ENCODE measurements at regions not wholly inside any gene's neighbourhood (a gene's known extent, or its start where the extent isn't known, plus 50 kb on each side); places are given as distances from the start of the nearest gene placed in this dataset.

DNA sequence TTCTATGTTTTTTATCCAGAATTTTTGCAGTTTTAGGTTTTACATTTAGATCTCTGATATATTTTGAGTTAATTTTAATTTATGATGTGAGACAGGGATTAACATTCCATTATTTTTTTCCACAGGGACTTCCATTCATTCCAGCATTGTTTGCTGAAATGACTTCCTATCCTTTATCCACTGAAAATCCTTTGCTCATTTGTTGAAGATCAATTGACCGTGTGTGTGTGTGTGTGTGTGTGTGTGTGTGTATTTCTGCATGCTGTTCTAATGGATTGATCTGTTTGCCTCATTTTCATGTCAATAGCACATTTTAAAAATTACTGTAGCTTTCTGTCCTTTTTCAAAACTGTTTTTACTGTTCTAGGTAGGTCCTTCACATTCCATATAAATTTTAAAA is 480.3 kb downstream of the DSC3 start:
- no peak for DNase-seq (ENCODE audit: low read depth in 3 of 3, low spot score in 2 of 3)

DNA sequence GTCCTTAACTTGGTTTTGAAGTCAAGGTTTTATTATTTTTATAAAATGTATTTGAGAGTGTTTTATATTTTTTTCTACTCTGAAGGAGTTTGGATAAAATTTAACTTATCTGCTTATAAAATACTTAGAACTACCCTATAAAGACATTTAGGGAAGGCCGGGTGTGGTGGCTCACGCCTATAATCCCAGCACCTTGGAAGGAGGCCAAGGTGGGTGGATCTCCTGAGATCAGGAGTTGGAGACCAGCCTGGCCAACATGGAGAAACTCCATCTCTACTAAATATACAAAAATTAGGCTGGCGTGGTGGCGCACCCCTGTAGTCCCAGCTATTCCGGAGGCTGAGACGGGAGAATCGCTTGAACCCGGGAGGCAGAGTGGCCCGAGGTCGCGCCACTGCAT is 486.4 kb downstream of the DSC3 start:
- DNase-seq (ENCODE audit: low read depth in 3 of 3, low spot score in 2 of 3) = no peak

DNA sequence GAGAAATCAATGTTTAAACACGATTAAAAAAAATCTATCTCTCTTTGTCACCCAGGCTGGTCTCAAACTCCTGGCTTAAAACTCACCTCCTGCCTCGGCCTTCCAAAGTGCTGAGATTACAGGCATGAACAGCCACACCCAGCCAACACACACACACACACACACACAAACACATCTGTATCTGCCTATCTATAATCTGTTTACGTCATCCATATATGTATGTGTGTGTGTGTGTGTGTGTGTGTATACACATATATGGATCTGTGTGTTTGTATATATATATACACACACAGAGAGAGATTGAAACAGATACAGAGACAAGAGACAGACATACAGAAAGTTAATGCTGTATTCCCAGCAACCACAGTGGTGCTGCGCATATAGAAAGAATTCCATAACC is 497.1 kb downstream of the DSC3 start:
- no peak for DNase-seq (ENCODE audit: low read depth in 3 of 3, low spot score in 2 of 3)

DNA sequence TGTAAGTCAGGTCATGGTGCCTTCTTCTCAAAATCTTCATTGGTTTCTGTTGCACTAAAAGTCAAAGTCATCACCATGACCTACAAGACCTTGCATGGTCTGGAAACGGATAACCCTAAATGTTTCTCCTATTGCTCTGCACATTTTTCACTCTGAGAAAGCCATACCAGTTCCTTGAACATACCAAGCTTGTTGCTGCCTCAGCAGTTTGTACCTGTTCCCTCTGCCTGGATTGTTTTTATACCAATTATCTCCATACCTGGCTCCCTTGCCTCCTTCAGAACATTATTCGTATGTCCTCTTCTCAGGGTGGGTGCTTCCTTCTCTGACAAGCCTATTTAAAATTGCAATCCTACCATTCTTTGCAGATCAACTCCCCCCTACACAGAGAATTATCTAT is 498.4 kb downstream of the DSC3 start:
- no peak for DNase-seq (ENCODE audit: low read depth in 3 of 3, low spot score in 2 of 3)

DNA sequence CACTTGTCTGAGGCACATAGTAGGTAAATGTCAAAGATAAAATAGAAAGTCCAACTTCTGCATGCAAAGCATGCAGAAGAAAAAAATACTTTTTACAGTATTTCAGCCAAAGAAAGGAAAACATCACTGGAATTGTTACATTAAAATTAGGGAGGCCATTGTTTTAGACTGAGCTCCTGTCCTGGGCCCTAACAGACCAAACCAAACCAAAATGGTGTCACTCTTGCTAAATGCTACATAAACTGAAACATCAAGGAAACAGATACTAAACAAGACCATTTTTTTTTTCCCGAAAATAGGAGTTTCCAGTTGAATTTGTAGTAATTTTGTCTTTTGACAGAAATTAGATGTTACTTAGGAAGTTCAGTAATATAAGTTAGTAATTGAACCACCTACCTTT is 508.8 kb downstream of the DSC3 start:
- DNase-seq (ENCODE audit: low read depth in 3 of 3, low spot score in 2 of 3) = no peak

DNA sequence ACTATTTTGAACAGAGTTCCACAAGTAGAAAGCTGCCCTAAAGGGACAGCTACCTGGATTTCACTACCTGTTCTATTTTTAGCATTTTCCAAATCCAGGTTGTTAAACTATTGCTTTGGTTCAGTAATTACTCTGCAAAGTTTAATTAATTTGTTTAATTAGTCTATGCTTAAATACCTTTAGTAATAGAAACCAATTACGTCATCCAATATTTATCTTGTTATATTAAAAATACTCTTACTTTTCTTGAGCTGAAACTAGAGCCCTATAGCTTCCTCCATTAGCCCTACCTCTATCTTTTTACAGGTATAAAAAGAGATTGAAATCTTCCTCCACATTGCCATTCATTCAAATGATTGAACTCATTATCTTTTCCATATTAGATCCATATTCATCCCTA is 514.6 kb downstream of the DSC3 start:
- no peak for DNase-seq (ENCODE audit: low read depth in 3 of 3, low spot score in 2 of 3)

DNA sequence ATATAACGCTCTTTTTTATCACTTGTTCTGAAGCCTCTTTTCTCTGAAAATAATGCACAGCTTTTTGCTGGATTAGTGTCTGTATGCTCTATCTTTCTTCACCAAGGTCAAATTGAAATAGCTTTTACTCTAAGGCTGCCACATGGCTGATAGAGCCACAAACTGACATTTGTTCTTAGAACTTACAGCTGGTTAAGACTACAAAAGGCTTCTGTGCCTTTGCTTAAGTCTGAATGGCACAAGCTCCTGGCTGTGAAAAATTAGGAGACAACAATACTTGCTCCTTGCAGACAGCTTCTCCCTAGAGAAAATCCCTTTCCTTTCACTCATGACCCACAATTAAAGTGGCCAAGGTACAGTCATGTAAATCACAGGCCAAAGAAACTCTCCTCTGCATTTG is 515.3 kb downstream of the DSC3 start:
- no peak for DNase-seq (ENCODE audit: low read depth in 3 of 3, low spot score in 2 of 3)

DNA sequence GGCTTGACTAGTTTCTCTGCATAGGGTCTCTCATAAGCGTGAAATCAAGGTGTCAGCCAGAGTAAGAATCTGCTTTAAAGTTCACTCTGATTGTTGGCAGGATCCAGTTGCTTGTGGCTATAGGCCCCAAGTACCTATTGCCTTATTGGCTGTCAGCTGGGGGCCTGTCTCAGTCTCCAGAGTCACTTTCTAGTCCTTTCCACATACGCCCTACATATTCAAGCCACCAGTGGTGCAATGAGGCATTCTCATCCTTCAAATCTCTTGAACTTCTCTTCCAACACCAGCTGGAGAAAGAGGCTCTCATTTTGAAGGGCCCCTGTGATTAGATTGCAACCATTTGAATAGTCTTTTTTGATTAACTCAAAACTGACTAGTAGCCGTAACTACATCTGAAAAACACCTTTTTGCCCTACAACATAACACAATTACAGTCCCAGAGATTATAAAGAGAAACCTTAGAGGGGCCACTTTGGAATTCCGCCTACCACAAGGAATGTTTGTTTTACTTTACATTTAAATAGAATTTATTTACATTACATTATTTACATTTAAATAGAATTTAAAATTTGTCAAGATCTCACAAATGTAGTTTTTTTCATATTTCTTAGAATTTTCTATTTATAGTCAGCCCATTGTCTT is 520.1 kb downstream of the DSC3 start:
- DNase-seq (ENCODE audit: low read depth in 3 of 3, low spot score in 2 of 3) = no peak

DNA sequence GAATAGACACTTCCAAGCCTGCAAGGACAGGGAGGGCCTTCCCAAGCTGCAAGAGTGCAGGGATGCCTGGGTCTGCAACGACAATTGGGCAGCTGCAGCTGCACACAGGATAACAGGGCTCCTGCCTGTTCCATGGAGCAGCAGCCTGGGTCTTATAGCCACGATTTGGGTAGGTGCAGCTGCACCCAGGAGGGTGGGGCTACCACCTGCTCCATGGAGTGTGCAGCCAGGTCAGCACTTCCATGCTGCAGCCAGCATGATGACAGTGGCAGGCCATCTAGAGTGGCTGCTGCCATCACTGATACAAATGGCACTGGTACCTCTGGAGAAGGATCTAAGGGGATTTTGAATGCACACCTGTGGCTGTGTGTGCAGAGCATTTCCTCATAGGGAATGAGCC is 528.5 kb downstream of the DSC3 start:
- no peak for DNase-seq (ENCODE audit: low read depth in 3 of 3, low spot score in 2 of 3)

DNA sequence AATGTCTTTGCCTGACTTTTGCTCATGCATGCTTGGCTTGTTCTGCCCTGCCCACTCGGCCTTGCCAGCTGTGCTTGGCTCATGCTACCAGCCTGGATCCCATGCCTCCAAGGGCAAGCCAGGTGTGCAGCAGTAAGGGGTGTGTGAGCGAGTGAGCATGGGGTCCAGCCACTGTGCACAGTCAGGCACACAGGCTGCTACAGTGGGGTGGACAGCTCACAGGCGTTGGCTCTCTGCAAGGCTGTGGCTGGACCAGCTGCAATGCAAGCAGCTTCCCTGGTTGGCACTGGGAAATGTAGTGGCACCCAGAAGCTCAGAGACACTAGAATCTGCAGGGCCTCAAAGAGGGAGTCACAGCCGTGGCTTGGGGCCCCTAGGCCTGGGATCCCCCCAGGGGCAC is 529.7 kb downstream of the DSC3 start:
- DNase-seq (ENCODE audit: low read depth in 3 of 3, low spot score in 2 of 3) = no peak

DNA sequence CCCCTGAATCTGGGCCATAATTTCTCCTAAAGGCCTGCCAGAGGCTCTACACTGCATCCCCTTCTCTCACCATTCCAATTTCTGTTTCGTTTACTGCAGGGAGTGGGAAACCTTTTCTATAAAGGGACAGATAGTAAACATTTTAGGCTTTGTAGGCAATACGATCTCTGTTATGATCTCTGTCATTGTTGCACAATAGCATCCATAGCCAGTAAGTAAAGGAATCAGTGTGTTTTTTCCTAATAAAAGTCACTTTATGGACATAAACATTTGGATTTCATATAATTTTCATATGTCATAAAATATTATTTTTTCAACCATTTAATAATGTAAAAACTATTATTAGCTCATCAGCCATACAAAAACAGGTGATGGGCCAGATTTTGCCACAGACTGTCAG is 531.7 kb downstream of the DSC3 start:
- no peak for DNase-seq (ENCODE audit: low read depth in 3 of 3, low spot score in 2 of 3)

DNA sequence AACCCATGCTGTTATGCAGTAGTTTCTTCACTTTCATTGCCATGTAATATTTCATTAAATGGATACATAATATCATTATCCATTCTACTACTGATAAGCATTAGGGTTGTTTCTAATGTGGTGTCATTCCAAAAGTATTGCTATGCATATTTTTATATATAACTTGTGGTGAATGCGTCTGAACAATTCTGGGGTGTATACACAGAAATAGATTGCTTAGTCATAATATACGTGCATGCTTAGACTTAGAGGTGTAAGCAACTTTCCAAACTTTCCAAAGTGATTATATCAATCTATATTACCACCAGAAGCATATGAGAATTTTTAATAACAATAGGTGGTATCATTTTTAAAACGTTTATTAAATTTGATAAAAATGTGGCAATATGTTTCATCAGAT is 540.9 kb downstream of the DSC3 start:
- DNase-seq (ENCODE audit: low read depth in 3 of 3, low spot score in 2 of 3) = no peak

DNA sequence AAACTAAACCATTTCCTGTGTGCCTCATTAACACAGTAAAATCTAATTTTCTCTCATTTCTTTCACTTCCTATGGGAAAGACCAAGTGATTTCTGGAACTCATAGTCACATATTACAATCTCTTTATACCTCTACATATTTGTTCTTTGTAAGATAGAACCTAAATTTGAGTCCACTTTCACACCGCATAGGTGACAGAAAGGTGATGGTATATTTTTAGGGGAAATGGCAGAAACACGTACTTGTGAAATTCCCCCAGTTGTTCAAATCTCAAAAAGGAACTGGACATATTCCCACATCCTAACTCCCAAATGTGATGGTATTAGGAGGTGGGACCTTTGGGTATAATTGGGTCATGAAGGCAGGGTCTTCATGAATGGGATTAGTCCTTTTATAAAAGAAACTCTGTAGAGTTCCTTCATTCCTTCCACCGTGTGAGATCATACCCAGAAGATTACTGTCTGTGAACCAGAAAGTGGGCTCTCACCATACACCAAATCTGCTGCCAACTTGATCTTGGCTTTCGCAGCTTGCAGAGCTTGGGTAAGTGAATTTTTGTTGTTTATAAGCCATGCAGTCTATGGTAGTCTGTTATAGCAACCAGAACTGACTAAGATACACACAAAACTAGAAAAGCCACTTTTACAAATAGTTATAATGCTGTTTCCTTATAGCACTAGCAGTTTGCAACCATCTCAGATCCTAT is 542.1 kb downstream of the DSC3 start:
- DNase-seq (ENCODE audit: low read depth in 3 of 3, low spot score in 2 of 3) = no peak

DNA sequence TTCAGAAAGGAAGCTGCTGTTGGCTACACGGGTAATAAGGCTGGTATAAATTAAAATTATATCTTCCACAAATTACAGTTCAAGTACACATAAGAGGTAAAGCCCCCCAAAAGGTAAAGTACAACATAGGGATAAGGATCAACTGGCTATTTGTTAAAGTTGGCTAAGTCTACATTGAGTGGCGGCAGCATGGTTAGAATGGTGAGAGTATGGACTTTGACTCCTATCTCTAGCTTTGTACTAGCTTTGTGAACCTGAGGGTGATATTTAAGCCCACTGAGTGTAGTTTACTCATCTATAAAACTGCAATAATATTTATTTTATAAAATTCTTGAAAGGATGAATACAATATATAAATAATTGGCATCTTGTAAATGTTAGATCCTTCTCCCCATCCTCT is 542.8 kb downstream of the DSC3 start:
- DNase-seq (ENCODE audit: low read depth in 3 of 3, low spot score in 2 of 3) = no peak

DNA sequence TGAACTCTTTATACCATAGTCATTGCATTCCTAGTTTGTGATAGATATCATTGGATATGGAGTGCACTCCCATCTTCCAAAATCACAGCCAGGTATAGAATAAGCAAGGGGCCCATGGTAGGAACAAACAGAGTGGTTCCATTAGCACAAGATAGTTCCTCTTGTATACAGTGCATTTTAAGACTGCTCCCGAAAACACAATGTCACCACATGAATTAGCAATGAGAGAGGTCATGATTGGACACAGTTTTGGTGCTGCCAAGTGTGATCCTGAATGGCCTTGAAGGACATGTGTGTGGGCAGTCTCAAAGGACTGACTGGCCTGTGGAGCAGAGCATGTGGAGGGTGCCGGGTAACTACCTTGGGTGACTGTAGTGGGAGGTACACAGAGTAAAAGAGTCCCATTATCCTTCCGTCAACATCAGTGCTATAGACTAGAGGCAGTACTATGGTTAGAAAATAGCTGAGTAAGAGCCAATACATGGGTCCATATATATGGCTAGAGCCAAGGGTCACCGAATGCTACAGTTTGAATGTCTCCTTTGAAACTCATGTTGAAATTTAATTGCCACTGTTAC is 549.9 kb downstream of the DSC3 start:
- DNase-seq (ENCODE audit: low read depth in 3 of 3, low spot score in 2 of 3) = no peak

DNA sequence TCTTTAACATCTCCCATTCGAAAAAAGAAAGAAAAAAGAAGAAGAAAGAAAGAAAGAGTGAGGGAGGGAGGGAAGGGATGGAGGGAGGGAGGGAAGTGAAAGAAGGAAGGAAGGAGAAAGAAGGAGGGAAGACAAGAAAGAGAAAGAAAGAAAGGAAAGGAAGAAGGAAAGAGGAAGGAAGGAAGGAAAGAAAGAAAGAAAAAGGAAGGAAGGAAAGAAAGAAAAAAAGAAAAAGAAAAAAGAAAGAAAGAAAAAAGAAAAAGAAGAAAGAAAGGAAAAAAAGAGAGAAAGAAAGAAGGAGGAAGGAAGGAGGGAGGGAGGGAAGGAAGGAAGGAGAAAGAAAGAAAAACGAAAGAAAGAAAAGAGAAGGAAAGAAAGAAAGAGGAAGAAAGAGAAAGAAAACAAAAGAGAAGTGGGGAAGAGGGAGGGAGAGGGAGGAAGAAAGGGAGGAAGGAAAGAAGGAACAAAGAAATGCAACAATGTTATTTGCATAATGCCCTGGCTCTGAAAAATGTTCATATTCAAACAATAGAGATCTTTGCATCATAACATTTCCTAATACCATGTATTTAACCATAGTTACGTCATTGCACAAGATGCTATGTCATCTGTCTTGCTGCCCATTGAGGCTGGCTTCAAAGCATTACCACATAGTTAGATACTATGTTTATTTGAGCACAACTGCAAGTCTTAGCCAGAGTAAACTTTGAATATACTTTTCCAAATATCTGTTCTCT is 550.6 kb downstream of the DSC3 start:
- no peak for DNase-seq (ENCODE audit: low read depth in 3 of 3, low spot score in 2 of 3)

DNA sequence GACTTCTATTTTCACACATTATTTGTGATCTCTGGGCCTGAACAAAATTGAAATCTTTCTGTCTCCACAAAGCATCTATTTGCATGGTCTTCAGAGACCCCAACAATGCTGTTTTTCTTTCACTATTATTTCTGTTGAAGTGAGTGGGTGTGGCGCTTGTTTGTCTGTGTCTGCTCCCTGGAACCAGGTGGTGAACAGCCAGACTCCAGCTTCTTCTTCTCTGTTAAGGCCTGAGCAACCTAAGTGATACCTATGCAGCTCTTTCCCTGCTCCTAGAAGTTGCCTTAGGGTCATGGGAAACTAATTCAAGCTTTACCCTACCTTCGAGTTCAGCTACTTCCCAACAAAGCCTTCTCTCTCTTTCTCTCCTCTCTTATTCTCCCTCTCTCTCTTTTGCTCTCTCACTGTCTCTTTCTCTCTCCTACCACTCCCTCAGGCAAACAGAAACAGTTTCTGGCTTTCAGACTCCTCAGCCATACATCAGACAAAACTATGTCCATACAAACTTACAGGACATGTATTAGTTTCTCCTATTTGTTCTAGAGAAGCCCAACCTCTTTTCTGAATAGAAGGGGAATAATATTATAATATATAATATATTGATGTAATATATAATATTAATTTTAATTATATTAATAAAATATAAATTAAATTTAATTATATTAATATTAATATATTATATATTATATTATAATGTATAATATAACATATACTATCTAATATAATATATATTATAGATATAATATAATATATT is 552.5 kb downstream of the DSC3 start:
- no peak for DNase-seq (ENCODE audit: low read depth in 3 of 3, low spot score in 2 of 3)

DNA sequence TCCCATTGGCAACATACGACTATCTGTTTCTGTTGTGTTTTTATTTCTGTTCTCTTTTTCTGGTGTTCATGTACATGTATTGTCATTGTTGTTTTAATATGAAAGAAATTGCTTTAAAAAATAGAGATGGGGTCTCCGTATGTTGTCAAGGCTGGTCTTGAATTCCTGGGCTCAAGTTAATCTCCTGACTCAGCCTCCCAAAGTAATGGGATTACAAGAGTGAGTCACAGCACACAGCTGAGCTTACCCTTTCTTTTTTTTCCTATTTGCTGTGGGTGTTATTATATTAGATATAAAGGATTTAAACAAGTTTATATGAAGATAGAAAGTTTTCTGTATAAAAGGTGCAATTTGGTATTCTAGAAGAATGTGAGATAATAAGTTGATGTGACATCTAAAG is 554.6 kb downstream of the DSC3 start:
- no peak for DNase-seq (ENCODE audit: low read depth in 3 of 3, low spot score in 2 of 3)

DNA sequence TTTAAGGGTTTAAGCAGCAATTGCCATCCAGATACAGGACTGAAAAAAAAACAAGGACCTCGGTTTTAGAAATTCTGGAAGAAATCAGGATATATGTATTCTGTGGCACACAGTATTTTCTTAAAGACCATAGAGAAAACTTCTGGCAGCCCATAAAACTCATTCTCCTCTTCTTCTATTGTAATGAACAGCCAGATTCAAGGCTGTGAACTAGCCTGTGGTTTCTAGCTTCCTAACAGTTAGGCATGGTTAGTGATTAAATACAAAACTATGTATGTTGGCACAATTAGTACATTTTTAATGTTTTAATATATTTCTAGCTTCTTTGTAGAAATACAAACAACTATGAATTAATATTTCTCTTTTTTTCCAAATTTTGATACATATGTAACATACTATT is 555.7 kb downstream of the DSC3 start:
- DNase-seq (ENCODE audit: low read depth in 3 of 3, low spot score in 2 of 3) = no peak

DNA sequence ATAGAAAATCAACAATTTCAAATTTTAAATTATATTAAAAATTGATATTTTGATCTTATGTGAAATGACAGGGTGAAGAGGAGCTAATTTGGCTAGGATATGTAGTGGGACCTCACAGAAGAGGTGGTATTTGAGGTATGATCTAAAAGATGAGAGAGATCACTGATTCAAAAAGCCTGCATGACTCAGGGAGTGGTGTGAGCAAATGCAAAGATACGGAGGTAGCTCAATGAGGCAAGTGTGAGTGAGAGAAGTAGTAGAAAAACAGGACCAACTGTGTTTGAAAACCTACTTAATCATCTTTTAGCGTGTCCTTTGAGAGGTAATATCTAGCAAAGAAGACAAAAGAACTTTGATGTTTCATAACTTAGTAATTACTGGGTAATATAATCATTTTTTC is 557.5 kb downstream of the DSC3 start:
- no peak for DNase-seq (ENCODE audit: low read depth in 3 of 3, low spot score in 2 of 3)

DNA sequence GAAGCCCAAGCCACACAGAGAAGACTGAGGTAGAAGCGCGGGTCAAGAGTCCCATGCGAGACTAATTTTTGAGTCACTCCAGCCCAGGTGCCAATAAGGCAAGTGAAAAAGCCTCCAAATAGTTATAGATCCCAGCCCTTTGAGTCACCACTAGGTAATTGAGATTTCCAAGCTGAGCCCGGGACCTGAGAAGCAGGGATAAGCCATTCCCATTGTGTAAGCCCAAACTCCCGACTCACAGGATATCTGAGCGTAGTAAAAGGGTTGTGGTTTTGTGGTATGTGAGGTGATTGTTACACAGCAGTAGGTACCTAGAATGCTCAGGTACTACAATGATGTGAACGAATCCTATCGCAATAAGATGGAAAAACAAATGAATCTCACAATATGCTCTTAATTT is 560.7 kb downstream of the DSC3 start:
- no peak for DNase-seq (ENCODE audit: low read depth in 3 of 3, low spot score in 2 of 3)
